SK-N-SH (cell line): ENCODE measurements at regions not wholly inside any gene's neighbourhood (a gene's known extent, or its start where the extent isn't known, plus 50 kb on each side); places are given as distances from the start of the nearest gene placed in this dataset.

ENCODE experiments used
- CTCF ChIA-PET: fragments of 300-600, 350-600 bp; formaldehyde crosslinking; extraction: SDS; loops from one replicate; lab custom pipeline; 2021; lab: Yijun Ruan, JAX
- POLR2A ChIA-PET: fragments of 350-600 bp; sonication (Branson Sonifier 250); formaldehyde crosslinking; extraction: SDS; loops from one replicate; lab custom pipeline; 2020; ENCODE audit warnings: antibody characterized with exemption, inconsistent platforms; lab: Yijun Ruan, JAX
- DNase-seq: peaks from one replicate; pipeline ENCODE4 v3.0.0; 2012
- H2AFZ ChIP-seq: fragments of 200-600 bp; sonication (generic); 2 replicates; pipeline ENCODE4 v1.8.1; 2016; ENCODE audit warnings: antibody characterized with exemption, mild to moderate bottlenecking, low read depth
- H3F3A ChIP-seq: fragments of 200-600 bp; sonication (generic); replicated peaks from 2 replicates; pipeline ENCODE3; 2016; ENCODE audit warnings: antibody characterized with exemption, mild to moderate bottlenecking; ENCODE audit not compliant: insufficient read depth
- H3K27ac ChIP-seq, 2 experiments: fragments of 200-500 bp in 1 of 2; fragments of 200-600 bp in 1 of 2; sonication (Bioruptor generic) in 1 of 2; sonication (generic), shearing (Covaris generic) in 1 of 2; 2 replicates each; pipeline versions ENCODE4 v1.5.1 to v1.6.1; 2014 to 2016; ENCODE audit warnings: low read depth in 2 of 2, inconsistent platforms in 1 of 2, low read length in 1 of 2, mild to moderate bottlenecking in 1 of 2, mixed read lengths in 1 of 2
- H3K27me3 ChIP-seq: fragments of 200-600 bp; sonication (generic), shearing (Covaris generic); 2 replicates; pipeline ENCODE4 v1.6.1; 2016; ENCODE audit warnings: mixed run types; ENCODE audit not compliant: insufficient read depth
- H3K36me3 ChIP-seq, 2 experiments: fragments of 200-500 bp in 1 of 2; fragments of 200-600 bp in 1 of 2; sonication (Bioruptor generic) in 1 of 2; sonication (generic) in 1 of 2; replicated peaks in 1 of 2; 2 replicates each; pipeline versions ENCODE3 to v1.5.1; 2014 to 2016; ENCODE audit warnings: low read length in 1 of 2, mild to moderate bottlenecking in 1 of 2; ENCODE audit not compliant: insufficient read depth in 2 of 2, control insufficient read depth in 1 of 2
- H3K4me1 ChIP-seq, 2 experiments: fragments of 200-500 bp in 1 of 2; fragments of 200-600 bp in 1 of 2; sonication (Bioruptor generic) in 1 of 2; sonication (generic), shearing (Covaris generic) in 1 of 2; 2 replicates each; pipeline versions ENCODE4 v1.5.1 to v1.6.1; 2014 to 2016; ENCODE audit warnings: low read depth in 1 of 2, low read length in 1 of 2, mixed run types in 1 of 2; ENCODE audit not compliant: insufficient read depth in 2 of 2, control insufficient read depth in 1 of 2
- H3K4me2 ChIP-seq: fragments of 200-600 bp; sonication (generic), shearing (Covaris generic); 2 replicates; pipeline ENCODE4 v1.6.1; 2017; ENCODE audit warnings: mixed run types
- H3K4me3 ChIP-seq, 2 experiments: fragments of 200-500 bp in 1 of 2; fragments of 200-600 bp in 1 of 2; sonication (Bioruptor generic) in 1 of 2; sonication (generic), shearing (Covaris generic) in 1 of 2; 2 replicates each; pipeline versions ENCODE4 v1.5.1 to v1.8.1; 2014 to 2016; ENCODE audit warnings: low read depth in 2 of 2, inconsistent platforms in 1 of 2, low read length in 1 of 2, mild to moderate bottlenecking in 1 of 2, mixed read lengths in 1 of 2, moderate library complexity in 1 of 2
- H3K79me2 ChIP-seq: fragments of 200-600 bp; sonication (generic); 2 replicates; pipeline ENCODE4 v1.8.1; 2017; ENCODE audit warnings: mild to moderate bottlenecking; ENCODE audit not compliant: insufficient read depth
- H3K9ac ChIP-seq: fragments of 200-600 bp; sonication (generic); 2 replicates; pipeline ENCODE4 v1.6.1; 2017; ENCODE audit warnings: mixed run types
- H3K9me2 ChIP-seq: fragments of 200-600 bp; sonication (generic); 2 replicates; pipeline ENCODE4 v1.6.1; 2017; ENCODE audit warnings: mixed run types
- H3K9me3 ChIP-seq: fragments of 200-600 bp; sonication (generic); 2 replicates; pipeline ENCODE4 v1.6.1; 2017; ENCODE audit warnings: mixed run types, mild to moderate bottlenecking, moderate library complexity
- H4K20me1 ChIP-seq: fragments of 200-600 bp; sonication (generic); 2 replicates; pipeline ENCODE4 v1.6.1; 2017; ENCODE audit warnings: mild to moderate bottlenecking, mixed run types; ENCODE audit not compliant: insufficient read depth
- ELF1 ChIP-seq: IDR thresholded peaks from 2 replicates; pipeline ENCODE4 v1.4.0; 2012
- EZH2phosphoT487 ChIP-seq: fragments of 200-600 bp; sonication (generic); IDR thresholded peaks from 2 replicates; pipeline ENCODE4 v1.6.1; 2017; ENCODE audit warnings: low read depth, mixed run types, mild to moderate bottlenecking, antibody characterized with exemption, moderate library complexity, borderline replicate concordance
- FOXM1 ChIP-seq: IDR thresholded peaks from 2 replicates; pipeline ENCODE4 v1.4.0; 2012; ENCODE audit warnings: low read depth, mild to moderate bottlenecking
- GATA2 ChIP-seq: sonication (generic); formaldehyde crosslinking; IDR thresholded peaks from 2 replicates; pipeline ENCODE4 v1.5.0; 2020; ENCODE audit warnings: mild to moderate bottlenecking, missing genetic modification reagents
- NFIC ChIP-seq: IDR thresholded peaks from 2 replicates; pipeline ENCODE4 v1.4.0; 2012; ENCODE audit warnings: borderline replicate concordance
- NRF1 ChIP-seq: IDR thresholded peaks from 2 replicates; pipeline ENCODE4 v1.6.1; 2012; ENCODE audit warnings: low read depth, mild to moderate bottlenecking, low read length
- POLR2AphosphoS5 ChIP-seq: IDR thresholded peaks from 2 replicates; pipeline ENCODE4 v1.6.1; 2012; ENCODE audit warnings: low read depth, low read length
- RCOR1 ChIP-seq: fragments of 150-350 bp; IDR thresholded peaks from 2 replicates; pipeline ENCODE4 v1.6.1; 2017; ENCODE audit warnings: antibody characterized with exemption, low read length
- SIN3A ChIP-seq: IDR thresholded peaks from 2 replicates; pipeline ENCODE4 v1.6.1; 2012; ENCODE audit warnings: low read depth, mild to moderate bottlenecking, low read length, moderate library complexity, borderline replicate concordance
- TCF12 ChIP-seq: IDR thresholded peaks from 2 replicates; pipeline ENCODE4 v1.4.0; 2012
- WGBS: methylation state at CpG from one replicate; pipeline ENCODE4 v1.1.6; 2017; ENCODE audit warnings: low lambda C conversion rate; 5-methylcytosine and 5-hydroxymethylcytosine counted together
- TF ChIP-seq, protein P1 (sequence below): IDR thresholded peaks from 2 replicates; pipeline ENCODE4 v1.6.1; 2012; ENCODE audit warnings: mild to moderate bottlenecking, low read depth, low read length, moderate library complexity
- TF ChIP-seq, protein P2 (sequence below): IDR thresholded peaks from 2 replicates; pipeline ENCODE4; 2012
- TF ChIP-seq, protein P3 (sequence below): fragments of 150-350 bp; IDR thresholded peaks from 2 replicates; pipeline ENCODE4 v1.6.1; 2017; ENCODE audit warnings: antibody characterized with exemption, low read length, low read depth, borderline replicate concordance

DNA sequence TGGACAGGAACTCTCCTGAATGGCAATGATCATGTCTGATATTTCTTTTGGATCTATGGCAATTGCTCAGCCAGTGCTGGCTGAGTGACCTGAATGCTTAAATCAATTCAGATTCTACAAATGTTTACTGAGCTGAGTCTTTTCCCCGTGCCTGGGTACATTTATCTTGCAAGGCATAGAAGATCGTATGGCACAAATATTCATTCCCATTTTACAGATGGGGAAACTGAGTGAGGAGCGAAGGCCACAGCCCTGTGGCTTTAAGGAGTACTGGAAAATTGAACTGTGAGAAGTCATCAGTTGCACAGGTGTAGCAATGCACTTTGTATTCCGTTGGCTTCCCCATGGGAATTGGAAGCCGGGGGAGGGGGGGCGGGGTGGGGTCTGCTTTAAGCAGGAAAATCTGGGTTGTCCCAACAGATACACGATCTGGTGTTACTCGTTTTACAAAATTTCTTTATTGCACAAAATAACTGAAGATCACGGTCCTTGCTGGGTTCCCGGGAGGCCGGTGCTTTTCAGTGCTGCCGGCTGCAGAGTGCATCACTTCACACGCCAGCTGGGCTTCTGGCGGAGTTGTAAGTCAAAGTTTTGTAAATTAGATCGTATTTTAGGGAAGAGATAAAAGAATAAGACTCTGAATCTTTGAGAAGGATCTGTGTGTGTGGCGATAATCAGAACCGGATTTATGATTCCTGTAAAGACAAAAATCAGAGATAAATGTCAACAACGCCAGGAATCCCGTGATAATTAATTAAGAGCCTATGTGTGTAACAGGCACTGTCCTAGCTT lies 75.0 kb upstream of the MAP1LC3B2 start:
- no peaks in the 10 kb centered on the region for H3K36me3 ChIP-seq
- no peak overlapping the region for H3K4me3 ChIP-seq
- H3F3A ChIP-seq = peaks cover 3% of the 10 kb centered on the region
- H3K9me3 ChIP-seq = no peaks in the 10 kb centered on the region
- no peaks in the 10 kb centered on the region for H4K20me1 ChIP-seq
- no peaks in the 10 kb centered on the region for H3K9me2 ChIP-seq
- 0 out of 2 replicates have a peak overlapping the region, but pooled peaks have one; percentile 41 for H2AFZ ChIP-seq
- POLR2A ChIA-PET = no interaction called here
- TF ChIP-seq TCF12 (0 out of 2 replicates have a peak, but pooled peaks have one; percentile 2), ELF1 (no peak)
- H3K27ac ChIP-seq = no peak overlapping the region
- no peaks in the 10 kb centered on the region for H3K4me1 ChIP-seq
- DNase-seq = peak; percentile 41
- H3K4me2 ChIP-seq = no peak overlapping the region
- CTCF ChIA-PET = no interaction called here
- WGBS = 39% methylated on average over 19 of the region's 19 CpGs
- H3K27me3 ChIP-seq = no peaks in the 10 kb centered on the region
- no peaks in the 10 kb centered on the region for H3K79me2 ChIP-seq
- no peak overlapping the region for H3K9ac ChIP-seq

DNA sequence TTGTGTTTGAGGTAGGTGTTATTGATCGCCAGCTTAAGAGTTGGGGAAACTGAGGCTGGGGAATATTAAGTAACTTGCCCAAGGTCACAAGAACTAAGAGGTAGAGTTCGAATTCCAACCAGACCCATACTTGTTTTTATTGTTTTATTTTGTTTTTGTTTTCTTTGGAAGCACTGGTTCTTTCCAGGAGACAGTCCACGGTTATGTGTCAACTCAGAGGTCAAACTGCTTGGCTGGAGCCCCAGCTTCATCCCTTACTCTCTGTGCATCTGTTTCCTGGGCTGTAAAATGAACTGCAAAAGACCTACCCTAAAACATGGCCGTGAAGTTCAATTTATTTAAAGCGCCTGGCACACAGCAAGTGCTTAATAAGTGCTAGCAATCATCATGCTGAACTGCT lies 74.4 kb upstream of the MAP1LC3B2 start:
- CTCF ChIA-PET = no interaction called here

DNA sequence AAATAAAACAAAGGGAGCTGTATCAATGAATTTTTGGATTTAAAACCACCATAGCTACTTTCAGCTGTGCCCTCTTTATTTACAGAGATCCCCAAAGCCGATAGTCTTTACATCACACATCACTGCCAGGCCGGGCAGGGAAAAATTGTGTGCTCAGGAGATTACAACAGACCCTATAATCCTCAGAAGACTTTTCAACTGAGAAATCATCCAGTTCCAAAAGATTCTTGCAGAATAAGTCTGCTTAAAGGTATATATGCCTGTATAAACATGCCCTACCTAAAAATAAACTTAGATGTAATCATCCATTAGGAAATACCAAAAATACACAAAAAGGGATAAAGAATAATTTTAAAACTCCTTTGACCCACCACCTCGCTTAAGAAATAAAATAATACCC lies 70.1 kb upstream of the MAP1LC3B2 start:
- WGBS = 75% methylated on average over 3 of the region's 3 CpGs
- H3K9ac ChIP-seq = no peak overlapping the region
- H3K79me2 ChIP-seq = no peaks in the 10 kb centered on the region
- DNase-seq = no peak
- H3K36me3 ChIP-seq = no peaks in the 10 kb centered on the region
- H2AFZ ChIP-seq = no peak overlapping the region
- ChIA-PET CTCF (interaction anchor here (0.8 to 1.3 kb wide), 4 partner anchors 9 to 220 kb away, joined by 3 read pairs; no protein-coding TSS in a partner anchor), POLR2A (no interaction called here)
- H3K27me3 ChIP-seq = no peaks in the 10 kb centered on the region
- H3K4me2 ChIP-seq = no peak overlapping the region
- no peaks in the 10 kb centered on the region for H3K4me1 ChIP-seq
- H3K4me3 ChIP-seq = no peak overlapping the region
- no peaks in the 10 kb centered on the region for H3K9me3 ChIP-seq
- H3K27ac ChIP-seq = no peak overlapping the region
- no peaks in the 10 kb centered on the region for H3F3A ChIP-seq
- no peaks in the 10 kb centered on the region for H4K20me1 ChIP-seq
- TF ChIP-seq ELF1 = no peak
- TF ChIP-seq EZH2phosphoT487 = no peak
- TF ChIP-seq RCOR1 = no peak
- no peak for TF ChIP-seq POLR2AphosphoS5
- no peak for TF ChIP-seq NRF1
- no peak for TF ChIP-seq GATA2 (CRISPR knock-in tag)
- TF ChIP-seq, protein P1, sequence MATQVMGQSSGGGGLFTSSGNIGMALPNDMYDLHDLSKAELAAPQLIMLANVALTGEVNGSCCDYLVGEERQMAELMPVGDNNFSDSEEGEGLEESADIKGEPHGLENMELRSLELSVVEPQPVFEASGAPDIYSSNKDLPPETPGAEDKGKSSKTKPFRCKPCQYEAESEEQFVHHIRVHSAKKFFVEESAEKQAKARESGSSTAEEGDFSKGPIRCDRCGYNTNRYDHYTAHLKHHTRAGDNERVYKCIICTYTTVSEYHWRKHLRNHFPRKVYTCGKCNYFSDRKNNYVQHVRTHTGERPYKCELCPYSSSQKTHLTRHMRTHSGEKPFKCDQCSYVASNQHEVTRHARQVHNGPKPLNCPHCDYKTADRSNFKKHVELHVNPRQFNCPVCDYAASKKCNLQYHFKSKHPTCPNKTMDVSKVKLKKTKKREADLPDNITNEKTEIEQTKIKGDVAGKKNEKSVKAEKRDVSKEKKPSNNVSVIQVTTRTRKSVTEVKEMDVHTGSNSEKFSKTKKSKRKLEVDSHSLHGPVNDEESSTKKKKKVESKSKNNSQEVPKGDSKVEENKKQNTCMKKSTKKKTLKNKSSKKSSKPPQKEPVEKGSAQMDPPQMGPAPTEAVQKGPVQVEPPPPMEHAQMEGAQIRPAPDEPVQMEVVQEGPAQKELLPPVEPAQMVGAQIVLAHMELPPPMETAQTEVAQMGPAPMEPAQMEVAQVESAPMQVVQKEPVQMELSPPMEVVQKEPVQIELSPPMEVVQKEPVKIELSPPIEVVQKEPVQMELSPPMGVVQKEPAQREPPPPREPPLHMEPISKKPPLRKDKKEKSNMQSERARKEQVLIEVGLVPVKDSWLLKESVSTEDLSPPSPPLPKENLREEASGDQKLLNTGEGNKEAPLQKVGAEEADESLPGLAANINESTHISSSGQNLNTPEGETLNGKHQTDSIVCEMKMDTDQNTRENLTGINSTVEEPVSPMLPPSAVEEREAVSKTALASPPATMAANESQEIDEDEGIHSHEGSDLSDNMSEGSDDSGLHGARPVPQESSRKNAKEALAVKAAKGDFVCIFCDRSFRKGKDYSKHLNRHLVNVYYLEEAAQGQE = no peak
- TF ChIP-seq, protein P2, sequence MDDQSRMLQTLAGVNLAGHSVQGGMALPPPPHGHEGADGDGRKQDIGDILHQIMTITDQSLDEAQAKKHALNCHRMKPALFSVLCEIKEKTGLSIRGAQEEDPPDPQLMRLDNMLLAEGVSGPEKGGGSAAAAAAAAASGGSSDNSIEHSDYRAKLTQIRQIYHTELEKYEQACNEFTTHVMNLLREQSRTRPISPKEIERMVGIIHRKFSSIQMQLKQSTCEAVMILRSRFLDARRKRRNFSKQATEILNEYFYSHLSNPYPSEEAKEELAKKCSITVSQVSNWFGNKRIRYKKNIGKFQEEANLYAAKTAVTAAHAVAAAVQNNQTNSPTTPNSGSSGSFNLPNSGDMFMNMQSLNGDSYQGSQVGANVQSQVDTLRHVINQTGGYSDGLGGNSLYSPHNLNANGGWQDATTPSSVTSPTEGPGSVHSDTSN = no peak
- no peak for TF ChIP-seq FOXM1
- TF ChIP-seq, protein P3, sequence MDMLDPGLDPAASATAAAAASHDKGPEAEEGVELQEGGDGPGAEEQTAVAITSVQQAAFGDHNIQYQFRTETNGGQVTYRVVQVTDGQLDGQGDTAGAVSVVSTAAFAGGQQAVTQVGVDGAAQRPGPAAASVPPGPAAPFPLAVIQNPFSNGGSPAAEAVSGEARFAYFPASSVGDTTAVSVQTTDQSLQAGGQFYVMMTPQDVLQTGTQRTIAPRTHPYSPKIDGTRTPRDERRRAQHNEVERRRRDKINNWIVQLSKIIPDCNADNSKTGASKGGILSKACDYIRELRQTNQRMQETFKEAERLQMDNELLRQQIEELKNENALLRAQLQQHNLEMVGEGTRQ = no peak
- TF ChIP-seq SIN3A = no peak
- H3K9me2 ChIP-seq = no peaks in the 10 kb centered on the region

More for the DNA sequence above, 74.4 kb upstream of the MAP1LC3B2 start:
- 52% methylated on average over 5 of the region's 5 CpGs for WGBS
- H3K4me1 ChIP-seq = no peaks in the 10 kb centered on the region
- H3K27ac ChIP-seq = no peak overlapping the region
- no peak for DNase-seq
- no peaks in the 10 kb centered on the region for H3K27me3 ChIP-seq
- H3K4me2 ChIP-seq = no peak overlapping the region
- peaks cover 3% of the 10 kb centered on the region for H3F3A ChIP-seq
- H3K9me2 ChIP-seq = no peaks in the 10 kb centered on the region
- H3K4me3 ChIP-seq = no peak overlapping the region
- H2AFZ ChIP-seq = no peak overlapping the region
- H3K36me3 ChIP-seq = no peaks in the 10 kb centered on the region
- H3K79me2 ChIP-seq = no peaks in the 10 kb centered on the region
- POLR2A ChIA-PET = no interaction called here
- no peaks in the 10 kb centered on the region for H4K20me1 ChIP-seq
- H3K9ac ChIP-seq = no peak overlapping the region
- TF ChIP-seq NFIC = no peak
- H3K9me3 ChIP-seq = no peaks in the 10 kb centered on the region
